OCI-M1 (cell line): ENCODE measurements at regions not wholly inside any gene's neighbourhood (a gene's known extent, or its start where the extent isn't known, plus 50 kb on each side); places are given as distances from the start of the nearest gene placed in this dataset.
"Not testable (repeated sequence)": the region's sequence is repeated elsewhere in the genome, so short reads cannot be mapped to it uniquely, and the experiment has no call there.

ENCODE experiments used
- DNase-seq: peaks from one replicate; lab custom pipeline; 2025; lab: John Stamatoyannopoulos, UW

GRCh38 chr21:36207577-36208320, 51.1 kb downstream of the DOP1B start:
- DNase-seq: no peak

DNA sequence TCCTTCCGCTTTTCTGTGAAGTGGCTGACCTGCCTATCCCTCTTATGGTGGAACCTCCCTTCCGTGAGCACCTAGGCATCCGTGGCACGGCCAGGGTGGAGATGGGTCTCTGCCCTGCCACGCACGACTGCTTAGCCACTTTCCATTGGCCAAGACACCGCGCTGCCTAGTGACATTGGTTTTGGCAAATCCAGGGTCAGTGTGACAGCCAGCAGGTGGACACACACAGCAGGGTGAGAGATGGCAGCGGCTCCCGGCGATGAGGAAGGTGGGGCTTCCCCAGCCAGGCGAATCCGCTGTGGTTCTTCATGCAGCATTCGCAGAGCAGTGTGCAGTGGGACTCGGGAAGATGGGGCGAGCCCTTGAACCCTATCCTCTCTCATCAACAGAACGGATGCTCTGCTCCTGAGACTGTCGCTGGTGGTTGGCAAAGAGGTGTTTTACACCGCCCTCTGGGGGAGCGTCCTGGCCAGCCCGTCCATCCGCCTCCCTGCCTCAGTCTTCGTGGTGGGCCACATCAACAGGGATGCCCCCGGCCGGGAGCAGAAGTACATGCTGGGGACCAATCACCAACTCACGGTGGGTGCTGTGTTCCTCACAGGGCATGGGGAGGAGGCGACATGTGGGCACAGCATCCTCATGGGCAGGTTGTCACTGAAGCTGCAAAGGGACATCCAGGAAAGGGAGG, 51.8 kb downstream of the DOP1B start:
- no peak for DNase-seq

DNA sequence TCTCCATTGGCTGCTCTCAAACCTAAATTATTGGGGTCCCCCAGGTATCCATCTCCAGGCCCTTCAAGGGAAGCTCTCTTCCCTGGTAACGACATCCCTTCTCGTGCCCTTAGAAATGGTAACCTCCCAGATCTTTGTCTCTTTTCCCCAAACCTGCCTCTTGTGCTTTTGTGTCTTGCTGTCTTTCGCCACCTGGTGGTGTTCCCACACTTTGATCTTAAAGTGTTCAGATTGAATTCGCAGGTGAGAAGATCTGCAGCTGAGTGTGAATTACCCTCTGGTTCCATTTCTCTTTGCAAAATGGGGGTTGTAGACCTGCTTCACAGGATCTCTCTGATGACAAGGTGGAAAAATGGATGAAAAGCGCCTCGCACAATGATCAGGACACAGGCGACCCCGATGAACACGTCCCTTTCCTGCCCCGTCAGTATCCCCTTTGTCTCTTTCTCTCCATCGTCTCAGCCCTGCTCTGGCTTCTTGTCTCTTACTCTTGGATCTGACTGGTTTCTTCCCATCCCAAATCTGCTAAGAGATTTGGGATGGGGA, 53.1 kb downstream of the DOP1B start:
- peak; percentile 79 for DNase-seq

DNA sequence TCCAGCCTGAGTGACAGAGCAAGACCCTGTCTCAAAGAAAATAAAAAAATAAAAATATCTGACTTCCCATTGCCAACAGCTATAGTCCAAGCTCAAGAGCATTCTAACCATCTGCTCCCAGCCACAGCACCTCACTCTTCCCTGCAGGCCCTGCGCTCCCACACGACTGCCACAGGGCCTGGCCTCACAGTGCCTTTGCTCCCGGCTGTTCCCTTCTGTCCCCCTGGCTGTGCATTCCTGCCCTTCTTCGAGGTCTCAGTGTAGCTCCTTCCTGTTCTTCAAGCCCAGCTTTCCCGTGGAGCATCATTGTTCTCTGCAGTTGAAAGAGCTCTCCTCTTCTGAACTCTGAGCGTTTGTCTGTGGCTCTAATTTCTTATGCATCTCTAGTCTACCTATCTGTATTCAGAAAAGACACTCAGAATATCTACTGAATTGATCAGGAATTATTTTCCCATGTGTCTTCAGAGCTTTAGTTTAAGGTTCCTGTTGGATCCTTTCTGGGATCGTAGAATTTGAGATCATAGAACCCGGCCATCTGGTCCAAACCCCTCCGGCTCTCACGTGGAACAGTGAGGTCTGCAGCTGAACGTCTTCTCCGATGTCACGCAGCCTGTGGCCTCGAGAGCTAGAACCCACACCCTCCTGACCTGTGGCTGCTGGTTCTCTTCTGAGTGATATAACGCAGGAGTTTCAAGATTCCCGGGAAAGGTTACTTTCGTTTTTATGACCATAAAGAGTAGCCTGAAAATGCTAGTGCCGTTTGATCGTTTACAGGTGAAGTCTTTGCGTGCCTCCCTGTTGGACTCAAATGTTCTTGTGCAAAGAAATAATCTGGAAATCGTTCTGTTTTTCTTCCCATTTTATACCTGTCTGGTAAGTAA, 54.4 kb downstream of the DOP1B start:
- DNase-seq: no peak

DNA sequence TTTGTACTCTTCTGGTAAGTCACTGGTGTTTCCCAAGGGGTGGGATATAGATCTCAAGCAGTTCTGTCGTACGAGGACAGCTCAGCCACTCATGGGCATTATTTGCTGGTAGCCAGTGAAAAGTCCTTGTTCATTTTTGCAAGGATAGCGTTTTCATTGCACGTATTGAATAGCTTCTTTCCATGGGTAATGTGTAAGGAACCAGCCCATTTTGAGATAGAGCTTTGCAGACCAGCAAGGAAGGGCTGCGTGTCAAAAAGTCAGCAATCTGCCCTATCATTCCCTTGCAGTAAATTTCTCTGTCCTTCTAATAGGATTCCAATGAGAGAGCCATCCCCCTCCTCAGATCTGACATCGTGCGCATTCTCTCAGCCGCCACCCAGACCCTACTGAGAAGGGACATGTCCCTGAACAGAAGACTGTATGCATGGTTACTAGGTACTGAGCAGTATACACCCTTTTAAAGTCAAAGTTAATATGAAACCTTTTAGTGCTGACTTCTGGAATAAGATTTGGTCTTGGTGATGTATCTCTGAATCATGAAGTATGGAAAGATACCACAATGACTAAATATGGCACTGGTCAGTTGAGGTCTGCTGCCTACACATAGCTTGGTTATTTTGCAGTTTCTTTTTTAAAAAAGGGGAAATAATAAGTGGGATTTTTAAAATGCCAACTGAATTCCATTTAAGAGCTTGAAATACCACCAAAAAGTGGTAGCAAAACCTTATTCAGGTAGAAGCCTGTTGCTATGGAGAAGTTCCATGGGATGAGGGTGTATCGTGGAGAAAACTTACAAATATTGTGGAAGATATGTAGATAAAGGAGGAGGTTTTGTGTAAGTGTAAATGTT, 55.3 kb downstream of the DOP1B start:
- DNase-seq: peak; percentile 41

DNA sequence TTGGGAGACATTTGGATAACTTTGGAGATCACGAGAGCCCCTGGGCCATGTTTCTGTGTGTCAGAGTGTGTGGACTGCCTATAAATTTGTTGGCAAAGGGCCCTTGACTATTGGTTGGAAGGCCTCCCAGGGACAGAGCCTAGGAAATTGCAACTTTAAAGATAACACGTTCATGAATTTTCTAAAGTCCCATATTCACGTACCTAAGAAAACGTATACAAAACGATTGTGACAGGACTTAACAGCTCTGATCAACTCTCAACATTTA, 55.8 kb downstream of the DOP1B start:
- no peak for DNase-seq

GRCh38 chr21:36214561-36214960, 57.9 kb downstream of the DOP1B start:
- no peak for DNase-seq

DNA sequence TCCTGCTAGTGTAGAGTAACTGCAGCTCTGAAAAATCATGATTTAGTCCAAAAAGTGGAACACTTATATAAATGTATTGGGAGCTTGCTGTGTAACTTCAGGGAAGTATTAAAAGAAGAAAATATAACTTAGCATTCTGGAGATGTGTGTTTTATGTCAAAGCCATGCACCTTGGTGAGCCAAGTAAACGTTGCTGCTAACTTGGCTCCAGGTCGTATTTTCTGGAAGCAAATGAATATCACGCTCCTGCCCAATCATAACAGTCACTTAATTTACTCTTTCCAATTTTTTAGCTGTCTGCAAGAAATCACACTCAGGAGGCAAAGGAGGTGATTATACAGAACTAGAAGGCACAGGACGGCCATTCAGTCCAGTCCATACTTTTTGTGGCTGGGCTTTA, 61.1 kb downstream of the DOP1B start:
- DNase-seq: no peak

GRCh38 chr21:36218691-36219090, 62.1 kb downstream of the DOP1B start:
- DNase-seq: no peak

DNA sequence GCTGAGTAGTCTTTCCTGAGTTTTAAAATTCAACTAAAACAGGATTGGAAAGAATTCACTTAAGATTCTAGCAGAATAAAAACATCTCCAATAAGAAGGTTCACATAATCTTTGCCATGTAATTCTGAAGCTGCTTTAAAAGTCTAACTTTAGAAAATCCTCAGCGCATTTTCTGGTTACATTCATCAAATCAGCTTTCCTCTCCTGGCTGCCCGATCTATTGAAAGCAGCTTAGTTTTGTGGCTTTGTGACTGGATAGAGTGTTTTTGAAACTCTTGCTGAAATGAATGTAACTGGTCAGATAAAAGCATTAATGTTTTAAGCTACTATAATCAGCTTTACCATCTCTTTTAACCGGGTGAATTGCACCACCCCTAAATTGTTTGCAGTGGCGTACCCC, 66.8 kb downstream of the DOP1B start:
- DNase-seq: no peak

- no peak for DNase-seq
Observed at GRCh38 chr21:36229181-36229580, 72.6 kb downstream of the DOP1B start.

DNA sequence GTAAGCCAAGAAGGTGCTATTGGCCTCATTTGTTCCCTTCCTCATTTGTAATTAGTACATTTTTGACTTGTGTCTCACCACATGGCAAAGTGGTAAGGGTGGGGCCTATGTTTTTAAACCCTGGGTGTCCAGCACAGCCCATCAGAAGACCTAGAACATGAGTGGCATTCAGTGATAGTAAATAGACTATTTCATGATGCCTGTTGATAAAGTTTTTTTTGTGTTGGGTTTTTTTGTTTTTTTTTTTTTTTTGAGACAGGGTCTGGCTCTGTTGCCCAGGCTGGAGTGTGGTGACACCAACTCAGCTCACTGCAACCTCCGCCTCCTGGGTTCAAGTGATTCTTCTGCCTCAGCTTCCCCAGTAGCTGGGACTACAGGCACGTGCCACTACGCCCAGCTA, 74.8 kb downstream of the DOP1B start:
- not testable (repeated sequence) for DNase-seq

GRCh38 chr21:36232641-36233040, 76.0 kb downstream of the DOP1B start:
- DNase-seq: no peak

DNA sequence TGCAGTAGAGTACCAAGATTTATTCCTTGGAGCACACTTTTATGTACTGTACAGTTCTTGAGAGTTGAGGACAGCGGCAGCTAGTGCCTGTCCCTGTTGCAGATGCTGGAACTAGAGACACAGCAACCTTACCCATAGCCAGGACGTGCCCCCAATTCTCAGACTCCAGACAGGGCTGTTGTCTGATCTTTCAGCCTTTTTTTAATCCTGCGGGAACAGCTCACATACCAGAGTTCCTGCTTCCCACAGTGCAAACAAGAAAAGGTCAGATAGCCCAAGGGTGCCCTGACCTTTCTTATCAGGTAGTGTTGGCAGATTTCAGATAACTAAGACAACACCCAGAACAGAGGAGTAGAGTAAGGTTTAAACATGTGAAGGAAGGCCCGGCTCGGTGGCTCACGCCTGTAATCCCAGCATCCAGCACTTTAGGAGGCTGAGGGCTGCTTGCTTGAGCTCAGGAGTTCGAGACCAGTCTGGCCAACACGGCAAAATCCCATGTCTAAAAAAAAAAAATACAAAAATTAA, 78.5 kb downstream of the DOP1B start:
- no peak for DNase-seq

GRCh38 chr21:36236052-36236730, 79.6 kb downstream of the DOP1B start:
- DNase-seq: no peak

GRCh38 chr21:36237441-36237840, 80.8 kb downstream of the DOP1B start:
- DNase-seq: no peak

GRCh38 chr21:36239585-36239984, 80.4 kb upstream of the MORC3 start:
- no peak for DNase-seq

GRCh38 chr21:36241717-36242116, 78.3 kb upstream of the MORC3 start:
- peak; percentile 24 for DNase-seq

GRCh38 chr21:36245115-36245514, 74.9 kb upstream of the MORC3 start:
- DNase-seq: no peak

DNA sequence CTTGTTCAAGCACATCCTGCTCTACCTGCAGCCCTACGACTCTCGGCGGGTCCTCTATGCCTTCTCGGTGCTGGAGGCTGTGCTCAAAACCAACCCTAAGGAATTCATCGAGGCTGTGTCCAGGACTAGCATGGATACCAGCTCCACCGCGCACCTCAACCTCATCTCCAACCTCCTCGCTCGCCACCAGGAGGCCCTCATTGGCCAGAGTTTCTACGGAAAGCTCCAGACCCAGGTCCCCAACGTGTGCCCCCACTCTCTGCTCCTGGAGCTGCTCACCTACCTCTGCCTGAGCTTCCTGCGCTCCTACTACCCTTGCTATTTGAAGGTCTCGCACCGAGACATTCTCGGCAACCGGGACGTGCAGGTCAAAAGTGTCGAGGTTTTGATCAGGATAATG, 74.3 kb upstream of the MORC3 start:
- DNase-seq: no peak

GRCh38 chr21:36246080-36246631, 73.8 kb upstream of the MORC3 start:
- no peak for DNase-seq
